ENCODE measurements at regions not wholly inside any gene's neighbourhood (a gene's known extent, or its start where the extent isn't known, plus 50 kb on each side); places are given as distances from the start of the nearest gene placed in this dataset.
A peak's percentile ranks its signal among the peaks of the same experiment; 100 is the strongest.

DNA sequence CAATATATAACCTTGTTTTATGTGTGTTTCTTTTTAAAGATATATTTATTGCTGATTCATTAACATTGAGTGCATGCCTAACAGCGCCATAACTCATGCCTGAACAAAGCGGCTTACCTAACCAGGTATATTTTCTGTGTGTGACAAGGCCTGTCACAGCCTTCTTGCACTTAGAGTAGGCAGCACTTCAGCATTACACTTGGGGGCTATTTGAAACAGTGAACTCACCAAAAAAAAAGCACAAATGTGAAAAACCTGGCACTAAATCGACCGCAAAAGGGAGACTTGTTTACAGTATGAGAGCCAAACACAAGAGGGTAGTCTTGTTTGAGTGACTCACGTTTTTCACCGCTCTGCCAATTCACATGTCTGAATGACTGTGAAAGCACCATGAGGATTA, 111.7 kb downstream of the DISP1 start:
- no peak for TF ChIP-seq RAD21 (IDR thresholded peaks at IDR 0.05; ENCODE audit: low read length)
- TF ChIP-seq, protein P1, sequence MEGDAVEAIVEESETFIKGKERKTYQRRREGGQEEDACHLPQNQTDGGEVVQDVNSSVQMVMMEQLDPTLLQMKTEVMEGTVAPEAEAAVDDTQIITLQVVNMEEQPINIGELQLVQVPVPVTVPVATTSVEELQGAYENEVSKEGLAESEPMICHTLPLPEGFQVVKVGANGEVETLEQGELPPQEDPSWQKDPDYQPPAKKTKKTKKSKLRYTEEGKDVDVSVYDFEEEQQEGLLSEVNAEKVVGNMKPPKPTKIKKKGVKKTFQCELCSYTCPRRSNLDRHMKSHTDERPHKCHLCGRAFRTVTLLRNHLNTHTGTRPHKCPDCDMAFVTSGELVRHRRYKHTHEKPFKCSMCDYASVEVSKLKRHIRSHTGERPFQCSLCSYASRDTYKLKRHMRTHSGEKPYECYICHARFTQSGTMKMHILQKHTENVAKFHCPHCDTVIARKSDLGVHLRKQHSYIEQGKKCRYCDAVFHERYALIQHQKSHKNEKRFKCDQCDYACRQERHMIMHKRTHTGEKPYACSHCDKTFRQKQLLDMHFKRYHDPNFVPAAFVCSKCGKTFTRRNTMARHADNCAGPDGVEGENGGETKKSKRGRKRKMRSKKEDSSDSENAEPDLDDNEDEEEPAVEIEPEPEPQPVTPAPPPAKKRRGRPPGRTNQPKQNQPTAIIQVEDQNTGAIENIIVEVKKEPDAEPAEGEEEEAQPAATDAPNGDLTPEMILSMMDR (conservative IDR thresholded peaks at IDR 0.05; ENCODE audit: low read depth, low read length): no peak
- TF ChIP-seq FOS (IDR thresholded peaks at IDR 0.05; ENCODE audit: low read depth, low read length): peak; percentile 48
- TF ChIP-seq POLR2A (IDR thresholded peaks at IDR 0.05; ENCODE audit: low read depth, low read length): no peak
